ENCODE measurements at regions not wholly inside any gene's neighbourhood (a gene's known extent, or its start where the extent isn't known, plus 50 kb on each side); places are given as distances from the start of the nearest gene placed in this dataset.

GRCh38 chr10:65861249-65861648 is 1064.6 kb upstream of the LRRTM3 start:
- TF ChIP-seq CTCF (IDR thresholded peaks at IDR 0.05): no peak
- TF ChIP-seq EZH2 (IDR thresholded peaks at IDR 0.05): no peak
- no peak for TF ChIP-seq EZH2phosphoT487 (IDR thresholded peaks at IDR 0.05)

All from neural progenitor cell (in vitro differentiated cells).